ENCODE measurements at regions not wholly inside any gene's neighbourhood (a gene's known extent, or its start where the extent isn't known, plus 50 kb on each side); places are given as distances from the start of the nearest gene placed in this dataset.

- no peak for TF ChIP-seq EZH2 (IDR thresholded peaks at IDR 0.05; ENCODE audit: insufficient read depth, low read length)
- TF ChIP-seq CTCF (IDR thresholded peaks at IDR 0.05; ENCODE audit: insufficient read depth, low read depth, low read length): no peak
Observed at GRCh38 chr18:45161850-45162249, 453.4 kb upstream of the SLC14A2 start.

All from astrocyte (in vitro differentiated cells and primary cell).